Ovary (tissue), 7 donors: ENCODE measurements at regions not wholly inside any gene's neighbourhood (a gene's known extent, or its start where the extent isn't known, plus 50 kb on each side); places are given as distances from the start of the nearest gene placed in this dataset.

Source experiments
- DNase-seq, 5 donors: peaks; one replicate each; pipeline ENCODE4 v3.0.0-alpha.2; 2019 to 2020
- H3K27ac ChIP-seq, 2 donors: fragments of 200-600 bp; one replicate each; pipeline versions ENCODE4 v1.5.1 to v1.8.0; 2019 to 2022
- H3K27me3 ChIP-seq: fragments of 200-600 bp; one replicate; pipeline ENCODE4 v1.8.0; 2022
- H3K36me3 ChIP-seq: fragments of 200-600 bp; sonication (generic); one replicate; pipeline ENCODE4 v1.5.1; 2019
- H3K4me1 ChIP-seq: one replicate; pipeline ENCODE4 v1.8.1; 2013; ENCODE audit warnings: mild to moderate bottlenecking, moderate library complexity; ENCODE audit not compliant: insufficient read depth
- H3K4me3 ChIP-seq: fragments of 200-600 bp; sonication (generic); one replicate; pipeline ENCODE4 v1.5.1; 2017
- H3K9me3 ChIP-seq, 2 donors: fragments of 200-600 bp in 1 of 2; sonication (generic) in 1 of 2; one replicate each; pipeline versions ENCODE4 v1.5.1 to v1.8.1; 2013 to 2019; ENCODE audit warnings: mild to moderate bottlenecking in 1 of 2, moderate library complexity in 1 of 2
- EP300 ChIP-seq: sonication (generic); formaldehyde crosslinking; IDR thresholded peaks from one replicate; pipeline ENCODE4 v1.6.1; 2017; ENCODE audit warnings: antibody characterized with exemption
- POLR2A ChIP-seq: fragments of 450-650 bp; IDR thresholded peaks from one replicate; pipeline ENCODE4 v1.6.1; 2017; ENCODE audit warnings: antibody characterized with exemption, mild to moderate bottlenecking, moderate library complexity
- WGBS, 3 donors: extraction: QIAGEN DNeasy Blood & Tissue Kit in 1 of 3; methylation state at CpG; one replicate each; pipeline versions ENCODE4 v1.1.5 to v1.1.7; 2013 to 2017; 5-methylcytosine and 5-hydroxymethylcytosine counted together
- intact Hi-C, 4 donors: fragments of 100-400 bp; cut with DNase I; formaldehyde crosslinking; loops; one replicate each; pipeline versions ENCODE4 v1.11.0 to v1.15.1; 2022 to 2023
- TF ChIP-seq, protein P1 (sequence below), 3 donors: fragments of 450-650 bp in 2 of 3; fragments of 200-600 bp in 1 of 3; IDR thresholded peaks; one replicate each; pipeline versions ENCODE4 v1.5.1 to v1.8.0; 2016 to 2022; ENCODE audit warnings: antibody characterized with exemption in 3 of 3, mild to moderate bottlenecking in 1 of 3
- donor health status: DM: no; HTN: no; CAD: no; lungs with moderate emphysema.
- donor health status: DM: no; HTN: no; CAD: no.
- donor health status: Bipolar disorder and iron deficiency.
- donor health status: DM: no; HTN: no; CAD: no.
- donor health status: DM: yes; HTN: yes; CAD: no.

DNA sequence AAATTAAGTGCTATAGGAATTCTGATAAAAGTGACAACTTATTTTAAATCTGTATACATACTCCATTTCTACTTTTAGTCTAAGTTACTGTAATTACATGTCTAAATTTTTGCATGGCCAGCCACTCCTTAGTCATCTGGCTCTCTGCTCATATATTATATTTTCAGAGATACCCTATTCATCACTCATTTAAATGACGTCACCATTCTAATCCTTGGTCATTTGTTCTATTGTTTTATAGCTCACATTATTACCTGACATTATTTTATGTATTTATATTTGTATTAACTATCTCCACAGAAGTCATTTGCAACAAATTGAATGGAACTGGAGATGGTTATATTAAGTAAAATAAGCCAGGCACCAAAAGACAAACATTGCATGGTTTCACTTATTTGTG is 179.6 kb upstream of the CXorf51A start:
- intact Hi-C loops: no loop called here
- WGBS, 3 donors: 58 to 62% (median 60%) methylated on average over 1 of the region's 1 CpG
- DNase-seq: no peak
- Histone ChIP-seq H3K27me3 (no peaks in the 10 kb centered on the region), H3K4me3 (no peak overlapping the region), H3K36me3 (no peaks in the 10 kb centered on the region), H3K4me1 (no peaks in the 10 kb centered on the region), H3K27ac (no peak overlapping the region), H3K9me3 (no peaks in the 10 kb centered on the region)
- TF ChIP-seq EP300 (no peak), POLR2A (no peak)
- TF ChIP-seq, protein P1, sequence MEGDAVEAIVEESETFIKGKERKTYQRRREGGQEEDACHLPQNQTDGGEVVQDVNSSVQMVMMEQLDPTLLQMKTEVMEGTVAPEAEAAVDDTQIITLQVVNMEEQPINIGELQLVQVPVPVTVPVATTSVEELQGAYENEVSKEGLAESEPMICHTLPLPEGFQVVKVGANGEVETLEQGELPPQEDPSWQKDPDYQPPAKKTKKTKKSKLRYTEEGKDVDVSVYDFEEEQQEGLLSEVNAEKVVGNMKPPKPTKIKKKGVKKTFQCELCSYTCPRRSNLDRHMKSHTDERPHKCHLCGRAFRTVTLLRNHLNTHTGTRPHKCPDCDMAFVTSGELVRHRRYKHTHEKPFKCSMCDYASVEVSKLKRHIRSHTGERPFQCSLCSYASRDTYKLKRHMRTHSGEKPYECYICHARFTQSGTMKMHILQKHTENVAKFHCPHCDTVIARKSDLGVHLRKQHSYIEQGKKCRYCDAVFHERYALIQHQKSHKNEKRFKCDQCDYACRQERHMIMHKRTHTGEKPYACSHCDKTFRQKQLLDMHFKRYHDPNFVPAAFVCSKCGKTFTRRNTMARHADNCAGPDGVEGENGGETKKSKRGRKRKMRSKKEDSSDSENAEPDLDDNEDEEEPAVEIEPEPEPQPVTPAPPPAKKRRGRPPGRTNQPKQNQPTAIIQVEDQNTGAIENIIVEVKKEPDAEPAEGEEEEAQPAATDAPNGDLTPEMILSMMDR (IDR thresholded peaks at IDR 0.05): no peak

GRCh38 chrX:146973283-146973682 is 158.7 kb upstream of the CXorf51A start:
- Histone ChIP-seq H3K36me3 (no peaks in the 10 kb centered on the region), H3K27ac (no peak overlapping the region), H3K4me1 (no peaks in the 10 kb centered on the region), H3K9me3 (no peaks in the 10 kb centered on the region), H3K4me3 (no peak overlapping the region), H3K27me3 (no peaks in the 10 kb centered on the region)
- no peak for TF ChIP-seq POLR2A
- TF ChIP-seq EP300: no peak
- TF ChIP-seq, protein P1 (IDR thresholded peaks at IDR 0.05): no peak
- intact Hi-C loops: no loop called here
- WGBS, 3 donors: 74 to 80% (median 77%) methylated on average over 6 of the region's 6 CpGs
- DNase-seq: no peak

- TF ChIP-seq EP300 (no peak), POLR2A (no peak)
- TF ChIP-seq, protein P1 (IDR thresholded peaks at IDR 0.05): no peak
- Histone ChIP-seq H3K4me1 (no peaks in the 10 kb centered on the region), H3K9me3 (no peaks in the 10 kb centered on the region), H3K4me3 (no peak overlapping the region), H3K27me3 (no peaks in the 10 kb centered on the region), H3K36me3 (no peaks in the 10 kb centered on the region), H3K27ac (no peak overlapping the region)
- DNase-seq: no peak
- intact Hi-C loops: loop anchor here in 1 of 4 donors (10.0 kb wide), 1 partner anchor 957 kb away; no protein-coding TSS in a partner anchor
- WGBS, 3 donors: 33 to 49% (median 42%) methylated on average over 3 of the region's 3 CpGs
Measured at GRCh38 chrX:146967306-146967705, 152.8 kb upstream of the CXorf51A start.

DNA sequence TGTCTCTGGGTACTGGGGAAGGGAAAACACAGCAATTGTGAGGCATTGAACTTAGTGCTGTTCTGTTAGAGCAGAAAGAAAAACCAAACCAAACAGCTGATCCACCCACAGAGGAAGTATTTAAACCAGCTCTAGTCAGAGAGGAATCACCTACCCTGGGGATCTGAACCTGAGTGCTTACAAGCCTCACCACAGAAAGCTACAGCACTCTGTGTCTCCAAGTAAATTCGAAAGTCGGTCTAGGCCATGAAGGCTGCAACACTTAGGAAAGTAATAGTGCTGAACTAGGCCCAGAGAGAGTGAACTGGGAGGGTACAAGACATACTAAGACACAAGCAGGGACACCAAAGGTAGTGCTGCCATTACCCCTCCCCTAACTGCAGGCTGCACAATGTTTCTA is 142.2 kb upstream of the CXorf51A start:
- intact Hi-C loops: no loop called here
- WGBS, 3 donors: 79 to 84% (median 83%) methylated on average over 2 of the region's 2 CpGs
- H3K27ac ChIP-seq: no peak overlapping the region
- no peaks in the 10 kb centered on the region for H3K27me3 ChIP-seq
- no peaks in the 10 kb centered on the region for H3K4me1 ChIP-seq
- no peaks in the 10 kb centered on the region for H3K36me3 ChIP-seq
- no peak for DNase-seq
- no peaks in the 10 kb centered on the region for H3K9me3 ChIP-seq
- no peak for TF ChIP-seq POLR2A
- TF ChIP-seq, protein P1 (IDR thresholded peaks at IDR 0.05): no peak
- TF ChIP-seq EP300: no peak
- no peak overlapping the region for H3K4me3 ChIP-seq
